B cell (primary cell): ENCODE measurements at regions not wholly inside any gene's neighbourhood (a gene's known extent, or its start where the extent isn't known, plus 50 kb on each side); places are given as distances from the start of the nearest gene placed in this dataset.

Experiments
- ATAC-seq: fragments of 200-7000 bp; cut with Tn5 transposase; one replicate; pipeline ENCODE4 v1.10.0; 2021; ENCODE audit warnings: low read depth, mild to moderate bottlenecking, moderate number of reproducible peaks, moderate library complexity
- CTCF ChIA-PET: fragments of 350-600 bp; sonication (Branson Sonifier 250); formaldehyde crosslinking; loops from one replicate; lab custom pipeline; 2021; ENCODE audit warnings: antibody characterized with exemption, inconsistent platforms; lab: Charles Lee
- POLR2A ChIA-PET: fragments of 350-600 bp; sonication (Branson Sonifier 250); formaldehyde crosslinking; loops from one replicate; lab custom pipeline; 2021; ENCODE audit warnings: antibody characterized with exemption; lab: Charles Lee
- DNase-seq: peaks from one replicate; pipeline ENCODE4 v3.0.0; 2013
- H2AFZ ChIP-seq: 2 replicates; pipeline ENCODE4 v1.6.1; 2012; ENCODE audit warnings: mild to moderate bottlenecking, low read depth, low read length; ENCODE audit not compliant: insufficient read depth, poor library complexity, severe bottlenecking
- H3K27ac ChIP-seq, 2 donors: 1 replicate in 1 of 2; 2 replicates in 1 of 2; pipeline ENCODE4 v1.5.1; 2012 to 2013; ENCODE audit warnings: low read length in 2 of 2, mild to moderate bottlenecking in 2 of 2, moderate library complexity in 1 of 2
- H3K27me3 ChIP-seq, 4 experiments: fragments of 200-600 bp in 1 of 4; sonication (generic) in 1 of 4; replicated peaks in 1 of 4; 1 replicate in 2 of 4; 2 replicates in 2 of 4; pipeline versions ENCODE4 v1.6.1 to v1.7.0; 2013 to 2016; ENCODE audit warnings: low read length in 3 of 4, mild to moderate bottlenecking in 2 of 4, mixed read lengths in 1 of 4, moderate library complexity in 1 of 4; ENCODE audit not compliant: insufficient read depth in 4 of 4, control insufficient read depth in 3 of 4; ENCODE audit errors: control extremely low read depth in 1 of 4
- H3K36me3 ChIP-seq, 2 experiments: replicated peaks in 1 of 2; 1 replicate in 1 of 2; 2 replicates in 1 of 2; pipeline versions ENCODE4 v1.6.1 to v1.7.1; 2013; ENCODE audit warnings: low read length in 1 of 2; ENCODE audit not compliant: insufficient read depth in 2 of 2, control insufficient read depth in 1 of 2; ENCODE audit errors: control extremely low read depth in 1 of 2, extremely low read depth in 1 of 2
- H3K4me1 ChIP-seq, 2 donors: fragments of 200-600 bp in 1 of 2; sonication (generic) in 1 of 2; 1 replicate in 1 of 2; 2 replicates in 1 of 2; pipeline versions ENCODE4 v1.5.1 to v1.6.1; 2013 to 2017; ENCODE audit warnings: low read length in 2 of 2; ENCODE audit not compliant: control insufficient read depth in 2 of 2, insufficient read depth in 2 of 2
- H3K4me2 ChIP-seq: replicated peaks from 2 replicates; pipeline ENCODE3; 2012; ENCODE audit warnings: mild to moderate bottlenecking, low read depth, low read length; ENCODE audit not compliant: poor library complexity, severe bottlenecking
- H3K4me3 ChIP-seq, 5 experiments: fragments of 200-600 bp in 1 of 5; sonication (generic) in 1 of 5; 1 replicate in 3 of 5; 2 replicates in 2 of 5; pipeline versions ENCODE4 v1.5.1 to v1.7.0; 2011 to 2016; ENCODE audit warnings: low read length in 4 of 5, mild to moderate bottlenecking in 4 of 5, low read depth in 2 of 5, control low read depth in 1 of 5, moderate library complexity in 1 of 5; ENCODE audit not compliant: insufficient read depth in 1 of 5; ENCODE audit errors: control extremely low read depth in 1 of 5, extremely low read depth in 1 of 5
- H3K79me2 ChIP-seq: fragments of 200-600 bp; sonication (generic); one replicate; pipeline ENCODE4 v1.6.0; 2016; ENCODE audit warnings: low read length; ENCODE audit not compliant: control insufficient read depth, insufficient read depth
- H3K9ac ChIP-seq: fragments of 200-600 bp; sonication (generic); 2 replicates; pipeline ENCODE4 v1.6.1; 2017; ENCODE audit warnings: mild to moderate bottlenecking, low read length, moderate library complexity
- H3K9me3 ChIP-seq, 3 donors: one replicate each; pipeline versions ENCODE4 v1.6.1 to v1.7.1; 2013; ENCODE audit warnings: low read length in 2 of 3; ENCODE audit not compliant: control insufficient read depth in 2 of 3, insufficient read depth in 1 of 3; ENCODE audit errors: control extremely low read depth in 1 of 3
- H4K20me1 ChIP-seq: 2 replicates; pipeline ENCODE4 v1.6.0; 2012; ENCODE audit warnings: mild to moderate bottlenecking, low read length; ENCODE audit not compliant: insufficient read depth, control insufficient read depth, poor library complexity, severe bottlenecking
- H3K27ac Mint-ChIP-seq: one replicate; pipeline ENCODE4 v1.8.0; 2021; ENCODE audit warnings: mixed read lengths
- H3K27me3 Mint-ChIP-seq: one replicate; pipeline ENCODE4 v1.8.0; 2021; ENCODE audit warnings: mixed read lengths
- H3K4me1 Mint-ChIP-seq: one replicate; pipeline ENCODE4 v1.8.0; 2021; ENCODE audit warnings: mixed read lengths
- H3K4me3 Mint-ChIP-seq: one replicate; pipeline ENCODE4 v1.8.0; 2021; ENCODE audit warnings: mixed read lengths
- H3K9me3 Mint-ChIP-seq: one replicate; pipeline ENCODE4 v1.8.0; 2022; ENCODE audit warnings: mixed read lengths; ENCODE audit not compliant: insufficient read depth
- CTCF ChIP-seq: fragments of 200-600 bp; IDR thresholded peaks from one replicate; pipeline ENCODE4 v1.8.0; 2022; ENCODE audit warnings: antibody characterized with exemption, mild to moderate bottlenecking
- EZH2 ChIP-seq: IDR thresholded peaks from 2 replicates; pipeline ENCODE4 v1.6.1; 2012; ENCODE audit warnings: borderline replicate concordance, low read depth, mild to moderate bottlenecking, moderate library complexity, low read length; ENCODE audit not compliant: insufficient read depth, poor library complexity, severe bottlenecking
- WGBS: methylation state at CpG from one replicate; pipeline ENCODE4 v1.1.5; 2013; ENCODE audit warnings: missing lambda C conversion rate; ENCODE audit not compliant: insufficient coverage; 5-methylcytosine and 5-hydroxymethylcytosine counted together
- intact Hi-C: fragments of 100-400 bp; cut with micrococcal nuclease; formaldehyde crosslinking; loops from one replicate; pipeline ENCODE4 v1.10.0; 2022

GRCh38 chr18:10020171-10020570 lies 106.4 kb downstream of the VAPA start:
- Histone ChIP-seq H3K9me3 (no peaks in the 10 kb centered on the region), H3K4me2 (no peak overlapping the region), H3K4me1 (peaks cover 7 to 8% of the 10 kb centered on the region in 2 donors), H2AFZ (no peak overlapping the region), H3K27me3 (no peaks in the 10 kb centered on the region), H3K36me3 (no peaks in the 10 kb centered on the region), H3K9ac (no peak overlapping the region), H3K27ac (no peak overlapping the region), H3K79me2 (no peaks in the 10 kb centered on the region), H3K4me3 (no peak overlapping the region), H4K20me1 (no peaks in the 10 kb centered on the region)
- Mint-ChIP-seq H3K4me3 (no peak overlapping the region), H3K4me1 (peaks cover 9% of the 10 kb centered on the region), H3K27ac (no peak overlapping the region), H3K27me3 (no peaks in the 10 kb centered on the region), H3K9me3 (no peaks in the 10 kb centered on the region)
- WGBS, result no CpG with 5 or more reads among the region's 6 CpGs
- TF ChIP-seq CTCF (no peak), EZH2 (no peak)
- POLR2A ChIA-PET, result no interaction called here
- ATAC-seq, result no peak
- intact Hi-C loops, result no loop called here
- CTCF ChIA-PET, result no interaction called here
- no peak for DNase-seq

- H3K79me2 ChIP-seq, result no peaks in the 10 kb centered on the region
- no peaks in the 10 kb centered on the region for H3K9me3 ChIP-seq
- Mint-ChIP-seq H3K27ac (no peak overlapping the region), H3K27me3 (no peaks in the 10 kb centered on the region), H3K9me3 (no peaks in the 10 kb centered on the region), H3K4me1 (no peaks in the 10 kb centered on the region), H3K4me3 (no peak overlapping the region)
- no peak overlapping the region for H3K9ac ChIP-seq
- H2AFZ ChIP-seq, result no peak overlapping the region
- no peaks in the 10 kb centered on the region for H4K20me1 ChIP-seq
- ChIA-PET CTCF (no interaction called here), POLR2A (no interaction called here)
- no peak overlapping the region for H3K4me3 ChIP-seq
- 97% methylated on average over 3 of the region's 4 CpGs for WGBS
- TF ChIP-seq CTCF (no peak), EZH2 (no peak)
- ATAC-seq (no peak), DNase-seq (no peak)
- H3K27ac ChIP-seq, result no peak overlapping the region
- intact Hi-C loops, result no loop called here
- no peaks in the 10 kb centered on the region for H3K36me3 ChIP-seq
- no peaks in the 10 kb centered on the region for H3K27me3 ChIP-seq
- H3K4me2 ChIP-seq, result no peak overlapping the region
- no peaks in the 10 kb centered on the region for H3K4me1 ChIP-seq
Observed at GRCh38 chr18:10022365-10022764, 108.5 kb downstream of the VAPA start.
